ENCODE measurements at regions not wholly inside any gene's neighbourhood (a gene's known extent, or its start where the extent isn't known, plus 50 kb on each side); places are given as distances from the start of the nearest gene placed in this dataset.

DNA sequence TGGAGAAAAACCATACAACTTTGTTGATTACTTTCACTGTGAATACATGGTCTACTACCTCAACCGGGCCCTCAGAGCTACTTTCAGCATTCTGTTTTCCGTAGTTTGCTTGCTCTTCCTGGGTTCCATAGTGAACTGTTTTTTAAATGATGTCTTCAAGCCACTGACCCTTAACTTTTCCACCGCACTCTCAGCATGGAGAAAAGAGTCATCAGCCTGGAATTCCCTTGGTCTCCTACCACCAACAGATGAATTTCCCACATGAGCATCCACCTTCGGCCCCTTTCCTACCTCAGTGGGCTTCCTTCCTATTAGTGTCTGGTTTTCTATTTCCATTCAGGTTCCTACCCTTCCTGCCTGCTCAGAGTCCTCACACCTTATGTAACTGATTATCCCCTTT lies 135.9 kb upstream of the ADAMTSL1 start:
- TF ChIP-seq RCOR1 (IDR thresholded peaks at IDR 0.05; ENCODE audit: low read depth, low read length) (no peak), POLR2A (IDR thresholded peaks at IDR 0.05; ENCODE audit: low read length) (no peak), HDAC2 (IDR thresholded peaks at IDR 0.05) (no peak), JUN (IDR thresholded peaks at IDR 0.05) (no peak), RAD21 (conservative IDR thresholded peaks at IDR 0.05 in 1 of 2, IDR thresholded peaks at IDR 0.05 in 1 of 2) (no peak), KDM5A (IDR thresholded peaks at IDR 0.05) (no peak), BHLHE40 (IDR thresholded peaks at IDR 0.05; ENCODE audit: low read depth, low read length) (no peak)
- TF ChIP-seq, protein P1, sequence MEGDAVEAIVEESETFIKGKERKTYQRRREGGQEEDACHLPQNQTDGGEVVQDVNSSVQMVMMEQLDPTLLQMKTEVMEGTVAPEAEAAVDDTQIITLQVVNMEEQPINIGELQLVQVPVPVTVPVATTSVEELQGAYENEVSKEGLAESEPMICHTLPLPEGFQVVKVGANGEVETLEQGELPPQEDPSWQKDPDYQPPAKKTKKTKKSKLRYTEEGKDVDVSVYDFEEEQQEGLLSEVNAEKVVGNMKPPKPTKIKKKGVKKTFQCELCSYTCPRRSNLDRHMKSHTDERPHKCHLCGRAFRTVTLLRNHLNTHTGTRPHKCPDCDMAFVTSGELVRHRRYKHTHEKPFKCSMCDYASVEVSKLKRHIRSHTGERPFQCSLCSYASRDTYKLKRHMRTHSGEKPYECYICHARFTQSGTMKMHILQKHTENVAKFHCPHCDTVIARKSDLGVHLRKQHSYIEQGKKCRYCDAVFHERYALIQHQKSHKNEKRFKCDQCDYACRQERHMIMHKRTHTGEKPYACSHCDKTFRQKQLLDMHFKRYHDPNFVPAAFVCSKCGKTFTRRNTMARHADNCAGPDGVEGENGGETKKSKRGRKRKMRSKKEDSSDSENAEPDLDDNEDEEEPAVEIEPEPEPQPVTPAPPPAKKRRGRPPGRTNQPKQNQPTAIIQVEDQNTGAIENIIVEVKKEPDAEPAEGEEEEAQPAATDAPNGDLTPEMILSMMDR (IDR thresholded peaks at IDR 0.05): no peak
- TF ChIP-seq, protein P2, sequence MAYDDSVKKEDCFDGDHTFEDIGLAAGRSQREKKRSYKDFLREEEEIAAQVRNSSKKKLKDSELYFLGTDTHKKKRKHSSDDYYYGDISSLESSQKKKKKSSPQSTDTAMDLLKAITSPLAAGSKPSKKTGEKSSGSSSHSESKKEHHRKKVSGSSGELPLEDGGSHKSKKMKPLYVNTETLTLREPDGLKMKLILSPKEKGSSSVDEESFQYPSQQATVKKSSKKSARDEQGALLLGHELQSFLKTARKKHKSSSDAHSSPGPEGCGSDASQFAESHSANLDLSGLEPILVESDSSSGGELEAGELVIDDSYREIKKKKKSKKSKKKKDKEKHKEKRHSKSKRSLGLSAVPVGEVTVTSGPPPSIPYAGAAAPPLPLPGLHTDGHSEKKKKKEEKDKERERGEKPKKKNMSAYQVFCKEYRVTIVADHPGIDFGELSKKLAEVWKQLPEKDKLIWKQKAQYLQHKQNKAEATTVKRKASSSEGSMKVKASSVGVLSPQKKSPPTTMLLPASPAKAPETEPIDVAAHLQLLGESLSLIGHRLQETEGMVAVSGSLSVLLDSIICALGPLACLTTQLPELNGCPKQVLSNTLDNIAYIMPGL (CRISPR knock-in tag; IDR thresholded peaks at IDR 0.05; ENCODE audit: borderline replicate concordance): no peak
- TF ChIP-seq, protein P3, sequence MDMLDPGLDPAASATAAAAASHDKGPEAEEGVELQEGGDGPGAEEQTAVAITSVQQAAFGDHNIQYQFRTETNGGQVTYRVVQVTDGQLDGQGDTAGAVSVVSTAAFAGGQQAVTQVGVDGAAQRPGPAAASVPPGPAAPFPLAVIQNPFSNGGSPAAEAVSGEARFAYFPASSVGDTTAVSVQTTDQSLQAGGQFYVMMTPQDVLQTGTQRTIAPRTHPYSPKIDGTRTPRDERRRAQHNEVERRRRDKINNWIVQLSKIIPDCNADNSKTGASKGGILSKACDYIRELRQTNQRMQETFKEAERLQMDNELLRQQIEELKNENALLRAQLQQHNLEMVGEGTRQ (IDR thresholded peaks at IDR 0.05): no peak

Measured in A549 (cell line).